DMS114 treated with DMSO at 0.1 percent for 48 hours (cell line): ENCODE measurements at regions not wholly inside any gene's neighbourhood (a gene's known extent, or its start where the extent isn't known, plus 50 kb on each side); places are given as distances from the start of the nearest gene placed in this dataset.

Source experiments
- DNase-seq: peaks from one replicate; lab custom pipeline; 2025; ENCODE audit not compliant: unreplicated experiment; lab: John Stamatoyannopoulos, UW

DNA sequence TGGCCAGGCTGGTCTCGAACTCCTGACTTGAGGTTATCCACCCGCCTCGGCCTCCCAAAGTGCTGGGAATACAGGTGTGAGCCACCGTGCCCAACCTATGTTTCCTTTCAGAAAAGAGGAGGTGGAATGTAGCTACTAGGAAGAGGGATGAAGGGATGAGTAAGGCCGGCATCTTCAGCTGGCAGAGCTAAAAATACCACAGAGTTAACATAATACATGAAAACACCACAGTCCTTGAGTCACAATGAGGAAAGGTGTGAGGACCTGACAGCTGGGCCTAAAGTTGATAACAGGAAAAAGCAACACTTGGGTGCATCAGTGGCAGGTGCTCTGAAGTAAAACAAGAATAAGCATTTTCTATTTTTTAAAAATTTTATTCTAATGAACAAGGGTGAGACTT, 392.2 kb downstream of the DIPK2A start:
- no peak for DNase-seq

GRCh38 chr3:144364737-144365136, 393.1 kb downstream of the DIPK2A start:
- DNase-seq: no peak

- DNase-seq: no peak
Measured at GRCh38 chr3:144369129-144369879, 397.7 kb downstream of the DIPK2A start.

DNA sequence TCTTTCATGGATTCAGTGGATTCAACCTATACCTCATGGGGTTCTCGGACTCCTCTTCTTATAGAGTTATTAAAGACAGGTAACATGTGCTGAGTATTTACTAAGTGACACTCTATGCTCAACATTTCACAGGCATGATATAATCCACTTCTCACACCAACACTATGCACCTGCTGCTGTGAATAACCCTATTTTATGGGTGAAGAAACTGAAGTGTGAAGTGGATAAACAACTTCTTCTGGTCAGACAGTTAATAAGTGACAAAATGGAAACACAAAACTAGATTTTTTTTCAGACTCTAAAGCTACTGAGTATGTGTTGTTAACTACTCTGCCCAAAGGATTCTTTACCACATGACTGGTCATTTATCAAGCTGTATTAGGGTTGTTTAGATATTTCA, 403.5 kb downstream of the DIPK2A start:
- DNase-seq: no peak

DNA sequence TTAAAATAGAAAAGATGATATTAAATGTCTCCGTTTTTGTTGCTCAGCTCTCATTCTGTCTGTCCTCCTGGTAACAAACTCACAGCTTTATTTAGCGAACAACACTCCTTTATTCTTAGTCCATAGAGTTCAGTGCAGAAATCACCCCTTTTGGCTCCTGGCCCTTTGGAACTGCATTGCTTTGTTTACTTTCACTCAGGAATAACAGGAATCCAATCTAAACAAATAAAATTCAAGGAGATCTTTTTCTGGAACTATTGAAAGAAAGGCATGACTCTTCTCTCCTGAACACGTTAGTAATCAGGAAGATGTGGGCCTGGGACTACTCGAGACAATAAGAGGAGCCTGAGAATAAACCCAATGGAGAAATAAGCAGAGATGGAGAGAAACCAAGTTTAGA, 409.2 kb downstream of the DIPK2A start:
- DNase-seq: no peak

DNA sequence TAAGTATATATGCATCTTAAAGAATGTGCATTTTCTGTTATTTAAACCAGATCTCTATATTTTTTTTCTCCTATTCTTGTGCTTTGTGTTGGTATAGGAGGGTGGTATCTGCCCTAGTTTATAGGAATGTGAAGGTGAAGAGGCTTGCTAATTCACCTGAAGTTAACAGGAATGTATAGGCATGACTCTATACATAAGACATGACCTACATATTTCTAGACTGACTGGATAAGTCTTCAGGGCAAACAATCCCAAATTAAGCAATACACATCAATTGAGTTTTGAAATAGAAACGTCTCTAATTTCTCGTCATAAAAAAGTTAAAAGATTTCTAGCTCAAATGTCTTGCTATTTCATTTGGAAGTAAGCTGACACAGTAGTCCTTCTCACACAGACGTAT, 410.0 kb downstream of the DIPK2A start:
- DNase-seq: no peak

DNA sequence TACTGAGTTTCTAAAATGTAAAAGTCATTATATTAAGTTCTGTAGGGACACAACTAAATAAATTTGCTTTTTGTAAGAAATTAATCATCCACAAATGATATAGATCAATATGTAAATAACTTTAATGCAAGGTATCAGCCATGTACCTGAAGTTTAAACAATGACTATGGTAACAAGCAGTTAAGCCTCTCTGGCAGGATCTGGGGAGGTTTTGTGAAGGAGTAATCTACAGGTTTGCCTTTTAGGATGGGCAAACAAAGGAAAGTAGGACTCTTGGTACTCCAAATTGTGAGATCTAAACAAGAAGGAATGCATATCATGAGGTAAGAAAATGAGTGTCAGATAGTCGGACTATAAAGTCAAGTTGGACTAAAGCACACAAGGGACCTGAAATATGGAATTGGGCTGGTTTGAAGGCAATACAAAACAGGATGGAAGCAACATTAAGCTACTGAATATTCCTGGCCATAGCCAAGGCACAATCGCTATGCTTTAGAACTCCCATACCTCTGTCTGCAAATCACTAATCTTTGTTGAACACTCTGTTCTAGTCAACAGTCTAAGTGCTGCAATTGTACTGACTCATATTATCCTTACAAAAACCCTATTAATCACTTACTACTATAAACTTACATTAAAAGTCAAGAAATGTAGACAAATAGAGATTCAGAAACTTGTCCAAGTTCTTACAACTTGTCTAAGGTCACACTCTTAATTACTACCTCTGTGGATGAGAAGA, 412.8 kb downstream of the DIPK2A start:
- no peak for DNase-seq

GRCh38 chr3:144390786-144391185, 419.2 kb downstream of the DIPK2A start:
- no peak for DNase-seq

DNA sequence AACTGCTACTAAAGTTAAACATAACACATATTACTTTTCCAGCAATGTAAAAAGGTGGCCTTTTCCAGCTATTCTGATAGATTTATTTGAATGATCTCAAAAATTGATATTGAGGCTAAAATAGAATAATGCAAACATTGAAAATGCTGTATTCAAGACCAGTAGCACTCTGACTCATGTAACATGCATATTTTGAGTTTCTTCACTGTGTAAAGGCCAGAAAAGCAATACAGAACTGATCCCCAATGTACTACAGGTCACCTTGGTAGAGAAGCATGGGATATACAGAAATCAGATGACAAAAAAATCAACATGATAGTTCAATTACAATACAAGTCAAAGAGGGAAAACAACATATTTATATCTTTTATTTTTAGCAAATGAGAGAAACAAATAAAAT, 419.6 kb downstream of the DIPK2A start:
- no peak for DNase-seq

DNA sequence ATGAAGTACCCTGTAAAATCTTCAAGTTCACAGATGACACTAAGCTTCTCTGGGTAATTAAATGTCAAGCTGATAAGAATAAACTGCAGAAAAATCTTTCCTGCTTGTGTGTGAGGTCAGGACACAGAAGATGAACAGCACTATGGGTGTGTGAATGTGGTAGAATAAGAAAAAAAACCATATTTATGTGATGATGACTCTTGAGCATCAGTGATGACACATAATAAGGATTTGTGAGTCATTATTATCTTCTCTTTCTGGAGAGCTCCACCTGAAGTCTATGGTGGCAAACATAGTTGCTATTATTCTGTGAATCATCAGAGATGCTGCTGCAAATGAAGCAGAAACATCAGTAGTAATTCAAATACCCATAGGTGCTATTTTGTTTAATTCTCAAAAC, 422.4 kb downstream of the DIPK2A start:
- no peak for DNase-seq

DNA sequence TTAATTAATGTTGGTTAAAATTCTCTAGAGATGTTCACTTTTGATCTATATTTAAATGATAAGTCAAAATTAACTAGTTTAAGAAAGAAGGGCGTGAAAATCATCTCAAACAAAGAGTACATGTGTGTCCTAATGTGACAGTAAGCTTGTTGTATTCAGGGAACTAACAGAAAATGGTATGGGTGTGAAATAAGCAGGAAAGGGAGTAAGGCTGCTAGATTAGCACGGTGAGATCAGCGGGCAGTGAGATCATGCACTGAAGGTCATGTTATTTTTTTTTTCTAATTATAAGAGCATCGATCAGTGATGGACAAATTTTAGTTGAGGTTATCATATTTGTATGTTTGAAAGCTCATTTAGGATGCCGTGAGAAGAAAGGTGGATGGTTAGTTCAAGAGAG, 430.8 kb downstream of the DIPK2A start:
- no peak for DNase-seq

- DNase-seq: no peak
Measured at GRCh38 chr3:144403040-144403457, 431.4 kb downstream of the DIPK2A start.

DNA sequence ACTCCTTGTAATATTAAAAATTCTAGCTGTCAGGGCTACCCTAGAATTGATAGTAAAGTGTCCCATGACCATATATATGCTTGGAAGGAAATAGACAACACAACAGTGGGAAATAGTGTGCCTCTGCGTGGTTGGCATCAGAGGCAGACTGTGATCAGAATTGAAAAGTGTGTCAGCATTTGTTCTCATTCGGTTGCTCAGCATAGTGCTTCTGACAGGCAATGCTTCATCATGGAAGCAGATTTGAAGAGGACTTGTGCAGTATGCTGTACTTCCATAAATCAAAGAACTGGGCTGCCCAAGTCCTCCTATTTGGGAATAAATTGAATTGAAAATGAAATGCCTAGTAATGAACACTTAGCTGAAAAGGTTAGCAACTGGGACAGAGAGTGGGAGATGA, 435.7 kb downstream of the DIPK2A start:
- DNase-seq: no peak

- no peak for DNase-seq
Measured at GRCh38 chr3:144409319-144409718, 437.7 kb downstream of the DIPK2A start.

GRCh38 chr3:144413068-144413467, 441.4 kb downstream of the DIPK2A start:
- DNase-seq: no peak

DNA sequence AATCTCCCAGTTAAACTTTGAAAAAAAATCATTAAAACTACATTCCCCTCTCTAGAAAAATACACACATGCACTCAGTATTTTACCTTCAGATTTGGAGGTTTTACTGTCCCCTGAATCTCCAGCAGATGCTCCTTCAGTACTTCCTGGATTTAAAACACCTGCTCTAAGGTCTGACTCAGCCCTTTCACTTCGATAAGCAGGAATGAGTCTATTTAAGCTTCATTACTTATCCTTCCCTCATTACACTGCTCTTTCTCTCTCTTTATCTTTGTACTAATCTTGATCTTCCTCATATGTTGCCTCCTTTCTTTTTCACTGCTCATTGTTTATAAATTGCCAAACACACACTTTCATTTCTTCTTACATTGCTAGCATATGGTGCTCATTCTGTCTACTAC, 443.9 kb downstream of the DIPK2A start:
- no peak for DNase-seq

DNA sequence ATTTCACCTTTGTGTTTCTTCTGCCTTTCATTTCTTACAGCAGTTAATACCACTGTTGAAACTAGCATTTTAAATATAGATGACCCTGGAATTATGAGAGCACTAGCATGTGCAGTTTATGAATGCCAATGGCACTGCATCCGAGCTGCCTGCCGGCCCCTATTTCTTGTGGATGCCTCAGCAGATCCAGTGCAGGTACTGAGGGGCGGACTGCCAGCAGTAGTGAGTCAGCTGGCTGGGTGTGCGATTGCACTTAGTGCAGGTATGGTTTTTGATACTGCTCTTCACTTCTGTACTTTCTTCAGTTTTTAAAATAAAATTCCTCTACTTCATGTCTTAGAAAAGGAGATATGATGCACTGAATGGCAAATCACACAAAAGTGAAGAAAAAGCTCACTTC, 453.0 kb downstream of the DIPK2A start:
- no peak for DNase-seq

DNA sequence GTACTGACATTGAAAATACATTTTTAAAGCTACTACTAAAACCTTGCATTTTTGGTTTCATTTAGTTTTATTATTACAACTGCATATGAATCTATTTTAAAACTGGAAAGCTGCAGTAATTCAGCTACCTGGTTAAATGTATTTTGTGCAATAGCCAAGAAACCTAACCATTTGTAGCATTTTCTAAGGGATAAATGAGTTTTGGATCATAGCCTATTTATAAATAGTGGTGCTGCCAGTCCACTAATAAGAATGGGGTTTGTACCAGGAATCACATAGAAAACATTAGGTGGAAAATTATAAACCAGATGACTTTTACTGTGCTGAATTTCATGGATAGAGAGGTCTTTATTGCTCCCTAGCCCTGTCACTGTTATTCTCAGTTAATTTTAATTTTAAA, 454.7 kb downstream of the DIPK2A start:
- no peak for DNase-seq

DNA sequence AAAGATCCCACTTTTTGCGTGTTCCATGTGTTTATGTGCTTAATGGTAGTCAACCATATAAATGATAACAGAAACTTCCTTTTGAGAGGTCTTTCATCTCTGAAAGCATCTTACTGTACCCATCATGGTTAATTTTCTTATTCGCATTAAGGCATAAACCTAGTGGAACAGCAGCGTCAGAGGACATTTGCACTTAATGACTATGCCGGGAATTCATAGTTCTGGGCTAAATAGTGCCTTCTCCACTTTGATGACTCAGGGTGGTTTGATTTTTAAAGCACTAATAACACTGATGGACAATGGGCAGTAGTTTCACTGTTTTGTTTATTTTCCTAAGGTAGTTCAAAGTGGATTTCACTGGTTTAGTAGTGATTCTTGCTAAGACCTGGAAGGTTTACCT, 455.3 kb downstream of the DIPK2A start:
- DNase-seq: no peak

DNA sequence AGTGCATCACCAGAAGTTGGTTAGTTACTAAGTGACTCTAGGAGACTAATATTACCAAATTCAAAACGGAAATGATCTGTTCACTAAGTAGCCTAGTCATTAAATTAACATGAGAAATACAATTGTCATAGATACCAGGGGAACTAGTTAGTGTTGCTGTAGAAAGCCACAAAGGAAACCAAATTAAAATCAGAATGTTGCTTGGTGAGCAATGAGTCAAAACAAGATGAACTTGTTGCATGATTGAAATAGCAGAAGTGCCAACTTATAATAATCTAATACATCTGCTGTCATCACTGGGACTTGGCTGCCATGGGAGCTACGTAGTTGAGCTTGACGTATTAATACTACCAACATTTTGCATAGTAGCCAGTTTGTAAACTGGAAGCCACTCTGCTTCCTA, 458.1 kb downstream of the DIPK2A start:
- no peak for DNase-seq

DNA sequence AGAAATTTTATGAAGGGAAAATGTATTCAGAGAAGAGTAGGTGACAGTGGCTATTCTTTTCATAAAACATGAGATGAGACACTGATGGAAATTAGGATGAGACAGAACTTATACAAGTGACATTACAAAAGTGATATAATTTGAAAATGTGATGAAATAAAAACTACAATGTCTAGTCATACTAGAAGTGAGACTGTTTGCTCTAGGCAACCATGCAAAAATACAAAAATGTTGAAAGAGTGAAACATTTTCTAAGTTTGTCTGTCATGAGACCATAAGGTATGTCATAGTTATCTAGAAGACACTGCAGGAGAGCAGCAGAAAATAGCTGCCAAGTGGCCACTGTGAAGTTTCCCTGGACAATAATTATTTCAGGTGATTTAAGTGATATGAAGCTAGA, 459.5 kb downstream of the DIPK2A start:
- no peak for DNase-seq

DNA sequence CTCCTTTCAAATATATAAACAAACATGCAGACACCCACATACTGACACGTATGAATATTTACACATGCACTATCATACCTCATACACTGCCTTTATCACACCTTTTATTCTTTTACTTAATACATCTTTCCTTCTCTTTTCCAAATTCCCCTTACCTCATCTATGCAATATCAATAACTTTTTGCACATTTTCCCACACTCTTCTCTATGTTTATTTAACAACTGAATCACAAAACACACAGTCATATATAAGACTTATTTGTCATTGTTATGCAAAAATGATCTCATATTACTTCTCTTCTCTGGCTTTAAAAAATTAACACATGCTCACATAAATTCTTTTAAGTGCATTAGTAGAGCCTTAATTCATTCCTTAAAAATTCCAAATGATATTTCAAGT, 461.4 kb downstream of the DIPK2A start:
- no peak for DNase-seq

DNA sequence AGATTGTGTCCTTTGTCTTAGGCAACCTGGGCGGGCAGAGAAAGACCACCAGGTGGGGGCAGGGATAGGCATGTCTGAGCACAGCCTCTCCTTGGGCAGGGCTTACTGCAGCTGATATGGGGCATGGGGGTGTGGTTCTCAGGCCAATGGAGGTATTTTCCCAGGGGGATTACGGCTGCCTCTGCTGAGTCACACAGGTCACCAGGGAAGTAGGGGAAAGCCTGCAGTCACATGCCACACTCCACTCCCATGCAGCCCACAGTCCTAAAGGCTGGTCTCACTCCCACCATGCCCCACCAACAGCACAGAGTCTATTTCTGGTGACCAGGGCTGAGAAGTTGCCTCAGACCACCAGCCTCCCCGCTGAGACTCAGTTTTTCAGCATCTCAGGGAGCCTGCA, 466.4 kb downstream of the DIPK2A start:
- DNase-seq: no peak
